ENCODE measurements at regions not wholly inside any gene's neighbourhood (a gene's known extent, or its start where the extent isn't known, plus 50 kb on each side); places are given as distances from the start of the nearest gene placed in this dataset.

DNA sequence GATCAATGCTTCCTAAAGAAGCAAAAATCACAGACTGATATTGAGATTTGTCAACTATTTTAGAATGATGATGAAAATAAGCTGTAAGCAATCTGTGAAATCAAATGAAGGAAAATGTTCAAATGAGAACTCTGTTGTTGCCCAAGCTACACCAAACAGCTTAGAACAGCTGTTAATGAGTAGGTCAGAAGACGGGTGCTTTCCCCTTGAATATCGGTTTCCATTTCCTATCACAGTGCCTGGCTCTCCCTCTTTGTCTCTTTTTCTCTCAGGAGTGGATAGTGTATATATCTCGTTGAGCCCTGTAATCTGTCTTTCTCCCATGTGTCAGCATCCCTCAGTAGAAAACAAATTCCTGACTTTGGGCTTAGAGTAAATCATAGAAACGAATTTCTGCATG, 1592.9 kb upstream of the TENM3 start:
- no peak for DNase-seq (ENCODE audit: low spot score)

DNA sequence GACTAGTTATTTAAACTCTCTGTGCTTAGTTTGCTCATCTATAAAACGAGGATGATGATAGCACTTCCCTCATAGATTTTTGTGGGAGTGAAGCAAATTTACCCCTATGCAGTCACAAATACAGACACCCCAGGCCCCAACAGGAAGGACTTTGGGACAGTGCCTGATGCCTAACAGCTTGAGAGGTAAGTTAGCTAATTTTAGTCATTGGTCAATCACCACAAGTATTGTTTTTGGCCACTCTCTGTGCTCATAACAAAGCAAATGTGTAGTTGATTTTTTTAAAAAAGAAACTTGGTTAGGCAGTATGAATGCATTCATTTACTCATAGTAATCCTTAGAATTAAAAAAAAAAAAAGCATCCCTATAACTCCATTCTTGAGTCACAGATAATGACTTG, 1590.7 kb upstream of the TENM3 start:
- no peak for DNase-seq (ENCODE audit: low spot score)

DNA sequence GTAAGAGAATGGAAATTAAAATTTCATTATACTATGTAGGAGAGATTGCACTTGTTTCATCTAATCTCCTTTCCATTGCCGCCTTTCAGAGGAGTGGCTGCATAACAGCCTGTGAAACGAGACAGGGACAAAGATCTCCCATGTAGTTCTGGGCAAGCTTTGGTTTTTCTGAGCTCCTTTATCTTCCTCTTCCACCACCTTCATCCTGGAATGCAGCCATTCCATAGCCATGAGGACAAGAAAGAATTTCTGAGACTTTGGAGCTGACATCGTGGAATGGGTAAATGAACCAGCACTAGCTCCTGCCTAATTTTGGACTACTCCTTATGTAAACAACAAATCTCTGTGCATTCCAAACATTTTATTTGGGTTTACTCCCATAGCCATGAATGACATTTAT, 1587.3 kb upstream of the TENM3 start:
- no peak for DNase-seq (ENCODE audit: low spot score)

DNA sequence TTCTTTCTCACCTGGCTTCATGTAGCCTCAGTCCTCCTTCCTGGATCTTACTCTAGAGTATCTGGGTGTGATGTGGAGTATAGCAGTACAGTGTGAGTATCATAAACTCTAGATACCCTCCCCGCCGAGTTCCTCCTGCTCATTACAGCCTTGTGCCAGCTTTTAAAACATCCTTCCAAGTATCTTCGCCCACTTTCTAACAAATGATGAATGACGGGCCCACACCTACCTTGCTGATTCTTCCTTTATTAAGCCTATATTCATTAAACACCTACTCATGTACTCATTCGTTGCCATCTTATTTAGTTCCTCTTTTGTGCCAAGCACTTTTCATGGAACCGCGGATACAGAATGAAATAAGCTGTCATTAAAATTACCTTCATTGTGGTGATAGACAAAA, 1585.3 kb upstream of the TENM3 start:
- no peak for DNase-seq (ENCODE audit: low spot score)

DNA sequence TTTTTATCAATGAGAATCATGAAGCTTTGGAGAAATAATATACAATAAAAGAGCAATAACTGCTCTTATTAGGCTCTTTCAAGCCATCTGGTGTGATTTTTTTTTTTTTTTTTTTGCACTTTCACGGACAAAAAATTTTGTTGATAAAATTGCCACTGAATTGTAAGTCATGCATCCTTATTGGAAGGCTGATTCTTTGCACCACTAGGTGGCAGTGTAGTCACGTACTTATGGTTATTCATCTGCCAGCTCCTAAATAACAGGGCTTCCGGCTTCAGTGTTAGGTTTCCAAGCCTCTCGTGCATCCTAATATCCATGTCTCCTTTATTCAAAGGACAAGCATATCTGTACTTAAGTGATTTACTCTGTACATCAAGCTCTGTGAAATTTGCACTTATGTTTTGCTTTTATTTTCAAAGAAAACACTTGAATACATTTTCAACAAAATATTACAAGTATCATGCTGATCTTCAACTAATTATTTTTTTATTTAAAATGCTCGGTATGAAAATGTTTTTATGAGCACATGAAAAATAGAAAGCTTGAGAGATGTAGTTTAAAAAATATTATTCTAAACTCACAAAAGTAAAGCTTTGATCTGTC, 1578.3 kb upstream of the TENM3 start:
- DNase-seq (ENCODE audit: low spot score), result peak; percentile 83

DNA sequence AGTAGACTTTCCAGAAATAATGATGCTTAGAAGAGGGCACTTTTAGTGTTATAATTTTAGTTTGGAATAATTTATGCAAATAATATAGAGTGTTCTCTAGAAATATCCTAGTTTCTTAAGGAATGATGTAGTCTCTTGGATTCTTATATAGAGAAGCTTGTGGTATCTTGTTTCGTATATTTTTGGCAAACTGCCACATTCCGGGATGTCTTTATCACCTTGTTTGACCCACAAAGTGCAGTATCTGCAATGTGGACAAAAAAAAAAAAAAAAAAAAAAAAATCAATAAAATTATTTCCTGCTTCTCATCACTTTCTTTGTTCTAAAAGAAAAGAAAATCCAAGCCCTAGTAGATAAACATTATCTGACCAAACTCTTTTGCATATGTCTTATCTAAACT, 1577.7 kb upstream of the TENM3 start:
- no peak for DNase-seq (ENCODE audit: low spot score)

DNA sequence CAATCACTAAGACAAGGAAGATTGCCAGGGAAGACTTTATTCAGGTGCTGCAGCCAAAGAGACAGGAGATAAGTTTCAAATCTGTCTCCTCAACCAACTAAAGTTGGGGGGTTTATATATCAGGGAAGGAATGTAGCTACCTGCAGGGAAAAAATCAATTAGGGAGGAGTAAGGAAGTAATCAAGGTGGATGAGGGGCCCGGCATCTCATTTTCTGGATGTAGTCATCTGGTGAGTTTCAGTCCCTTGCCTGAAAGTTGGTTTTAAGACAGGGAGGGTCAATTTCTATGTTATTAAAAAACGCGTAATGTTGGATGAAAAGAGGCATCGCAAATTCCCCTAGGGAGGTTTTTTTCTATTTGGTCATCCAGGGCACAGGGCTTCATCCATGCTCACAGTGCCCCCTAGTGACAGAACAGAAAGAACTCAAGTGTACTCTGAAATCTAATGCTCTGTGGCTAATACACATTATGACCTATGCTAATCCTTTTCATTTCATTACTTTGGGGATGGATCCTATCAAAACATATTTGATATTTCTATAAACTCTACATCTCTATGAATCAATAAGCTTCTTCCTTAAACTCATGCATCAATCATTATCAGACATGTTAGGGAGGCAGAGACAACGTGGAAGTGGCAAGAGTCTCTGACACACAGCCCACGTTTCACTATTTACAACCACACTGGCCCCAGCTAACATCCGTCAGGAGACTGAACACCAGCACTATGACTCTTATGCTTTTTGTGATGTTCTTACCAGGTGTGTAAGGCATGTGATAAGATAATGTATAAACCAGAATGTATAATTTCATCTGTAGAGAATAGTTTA, 1577.0 kb upstream of the TENM3 start:
- peak; percentile 81 for DNase-seq (ENCODE audit: low spot score)

DNA sequence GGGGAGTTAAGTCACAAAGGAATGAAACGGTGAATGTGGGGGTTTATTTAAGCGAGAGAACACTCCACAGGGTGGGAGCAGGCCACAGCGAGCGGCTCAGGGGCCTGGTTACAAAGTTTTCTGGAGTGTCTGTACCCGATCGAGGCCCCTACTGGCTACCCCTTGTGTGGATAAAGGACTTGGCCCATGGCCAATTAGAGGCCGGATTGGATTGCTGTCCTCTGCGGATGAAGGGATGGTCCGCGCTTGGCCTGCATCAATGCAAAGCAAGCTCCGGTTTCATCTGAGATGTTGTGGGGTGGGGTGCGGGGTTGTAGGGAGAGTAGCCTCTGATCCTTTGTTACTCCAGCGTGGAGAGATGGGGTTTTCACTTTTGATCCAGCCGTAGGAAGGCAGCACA, 1574.5 kb upstream of the TENM3 start:
- no peak for DNase-seq (ENCODE audit: low spot score)

DNA sequence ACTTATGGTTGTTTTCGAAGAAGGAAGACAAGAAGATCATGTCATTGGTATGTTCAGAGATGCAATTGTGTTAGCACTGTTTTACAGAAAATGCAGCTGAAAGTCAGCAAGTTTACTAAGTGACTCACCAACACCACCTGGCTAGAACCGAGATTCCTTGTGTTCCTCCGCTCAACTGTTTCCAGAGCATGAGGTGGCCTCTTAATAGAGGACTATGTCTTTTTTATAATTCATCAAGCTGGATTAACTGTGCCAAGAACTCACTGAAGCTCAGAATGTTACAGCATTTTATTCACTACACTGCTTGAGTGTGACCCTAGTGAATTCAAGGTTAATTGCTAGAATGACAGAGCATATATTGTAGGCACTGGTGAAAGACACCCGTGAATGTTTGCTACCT, 1573.5 kb upstream of the TENM3 start:
- no peak for DNase-seq (ENCODE audit: low spot score)

DNA sequence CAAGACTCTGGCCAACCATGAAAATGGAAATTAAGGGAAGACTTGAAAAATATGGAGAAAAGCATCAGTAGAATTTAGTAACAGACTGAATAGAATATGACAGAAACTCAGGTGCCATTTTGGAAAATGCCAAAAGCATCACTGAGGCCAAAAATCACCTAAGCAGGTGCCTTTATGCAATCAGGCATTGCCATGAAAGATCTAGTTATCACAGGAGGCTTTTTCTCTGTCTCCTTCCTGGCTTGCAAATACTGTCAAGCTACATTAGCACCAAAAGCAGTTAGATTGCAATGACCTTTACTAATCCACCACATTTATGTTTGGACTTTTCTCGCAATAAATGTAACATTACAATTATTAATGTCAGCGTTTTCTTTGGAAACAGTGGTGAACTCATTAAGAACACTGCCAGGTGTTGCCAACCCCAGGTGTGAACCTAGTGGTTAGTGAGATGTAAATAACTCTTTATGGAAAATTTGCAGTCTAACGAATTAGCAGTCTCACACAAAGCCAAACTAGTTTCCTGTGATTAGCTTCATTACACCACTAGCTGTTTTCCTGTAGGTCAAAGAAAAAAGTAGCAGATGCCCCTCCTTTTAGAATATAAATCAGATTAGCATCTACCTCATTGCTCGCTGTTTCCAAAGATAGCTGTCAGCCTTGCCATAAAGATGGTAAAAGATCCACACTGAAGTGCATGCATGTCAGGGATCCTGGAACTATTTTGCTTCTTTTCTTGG, 1568.4 kb upstream of the TENM3 start:
- no peak for DNase-seq (ENCODE audit: low spot score)

DNA sequence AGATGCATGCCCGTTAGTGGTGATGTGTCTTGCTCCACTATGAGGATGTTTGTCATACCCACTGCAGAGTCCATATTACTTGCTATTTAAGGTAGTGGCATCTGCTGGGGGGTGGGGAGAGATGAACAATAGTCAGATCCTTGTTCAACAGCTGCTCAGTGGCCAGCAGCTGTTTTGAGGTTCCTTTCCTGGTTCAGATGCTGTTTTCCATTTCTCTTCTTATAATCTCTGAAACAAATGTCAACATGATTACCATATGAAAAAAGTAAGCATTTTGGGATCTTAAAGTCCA, 1567.9 kb upstream of the TENM3 start:
- no peak for DNase-seq (ENCODE audit: low spot score)

DNA sequence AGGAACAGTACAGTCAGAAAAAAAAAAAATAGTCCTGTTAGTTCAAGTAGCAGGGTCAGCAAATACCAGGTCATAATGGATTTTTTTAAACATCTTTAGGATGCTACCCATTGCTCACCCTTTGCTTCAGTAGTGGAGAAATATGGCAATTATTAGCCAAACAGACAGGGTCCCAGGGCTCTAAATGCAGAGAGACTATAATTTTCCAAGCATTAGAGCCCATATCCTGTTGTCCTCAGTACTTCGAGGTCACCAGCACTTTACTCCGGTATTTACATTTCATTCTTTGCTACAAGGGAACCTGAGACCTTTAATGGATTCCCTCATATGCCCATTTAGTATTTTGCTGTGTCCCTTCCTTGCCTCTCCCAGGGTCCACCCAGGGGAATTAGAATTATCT, 1562.9 kb upstream of the TENM3 start:
- no peak for DNase-seq (ENCODE audit: low spot score)

DNA sequence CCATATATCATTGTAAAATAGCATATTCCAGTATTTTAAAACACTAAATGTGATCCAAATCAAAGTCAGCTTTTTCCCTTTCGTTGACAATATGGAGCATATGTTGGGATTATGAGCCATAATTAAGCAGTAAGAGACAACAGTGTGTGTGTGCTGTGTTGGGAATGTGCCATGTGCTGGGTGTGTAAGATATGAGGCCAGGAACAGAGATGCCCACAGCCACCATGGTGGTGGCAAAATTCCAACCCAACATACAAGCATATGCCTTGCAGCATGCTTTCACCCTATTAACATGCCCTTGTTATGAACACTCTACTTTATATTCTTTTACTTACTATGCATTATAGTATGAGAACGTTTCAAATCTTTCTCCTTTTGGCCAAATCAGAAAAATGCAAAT, 1560.4 kb upstream of the TENM3 start:
- DNase-seq (ENCODE audit: low spot score), result no peak

DNA sequence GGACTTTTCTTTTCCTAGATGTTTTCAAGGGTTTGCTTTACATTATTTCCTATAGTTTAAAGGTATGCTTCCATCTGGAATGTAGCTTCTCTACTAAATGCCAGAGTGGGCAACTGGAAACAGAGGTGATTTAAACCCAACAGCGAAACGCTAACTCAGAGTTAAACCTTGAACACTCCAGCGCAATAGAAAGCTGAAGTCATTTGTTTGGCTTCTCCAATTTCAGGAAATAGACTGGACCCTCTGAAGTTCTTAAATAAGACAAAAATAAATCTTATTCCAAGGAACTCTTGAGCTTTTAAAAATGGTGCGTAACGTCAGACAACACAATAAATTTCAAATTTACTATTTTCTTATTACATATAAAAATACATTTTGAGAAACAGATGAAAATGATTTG, 1560.0 kb upstream of the TENM3 start:
- no peak for DNase-seq (ENCODE audit: low spot score)

DNA sequence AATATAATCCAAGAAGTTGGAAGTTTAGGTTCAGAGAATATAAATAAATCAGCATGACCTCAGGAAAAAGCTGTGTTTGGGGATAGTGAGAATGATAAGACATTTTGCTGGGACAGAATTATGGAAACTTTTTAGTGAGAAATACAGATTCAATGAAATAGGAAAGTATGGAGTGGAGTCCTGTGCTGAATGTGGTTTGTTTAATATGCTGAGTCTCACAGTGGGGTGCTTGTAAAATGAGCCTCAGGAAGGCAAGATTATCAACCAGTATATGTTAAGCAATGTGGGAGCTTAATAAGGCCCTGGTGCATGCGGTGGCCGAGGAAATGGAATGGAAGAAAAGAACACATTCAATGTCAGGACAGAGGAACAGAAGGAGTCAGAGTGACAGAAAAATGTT, 1554.7 kb upstream of the TENM3 start:
- DNase-seq (ENCODE audit: low spot score), result no peak

DNA sequence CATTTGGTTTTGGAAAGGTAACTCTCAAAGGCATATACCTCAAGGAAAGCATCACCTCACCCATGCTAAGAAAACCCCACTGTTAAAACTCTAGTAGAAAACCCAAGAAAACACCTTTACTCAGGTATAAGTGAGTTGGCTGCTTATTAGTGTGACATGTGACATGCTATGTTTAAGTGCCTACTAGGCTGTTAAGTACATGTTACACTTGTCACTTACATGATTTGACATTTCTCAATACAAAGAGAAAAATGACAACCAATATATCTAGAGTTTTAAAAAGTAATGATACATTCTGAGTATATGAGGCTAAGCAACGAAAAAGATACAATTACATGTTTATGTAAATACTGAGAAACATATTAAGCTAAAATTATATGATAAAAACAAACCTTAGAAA, 1548.3 kb upstream of the TENM3 start:
- no peak for DNase-seq (ENCODE audit: low spot score)

DNA sequence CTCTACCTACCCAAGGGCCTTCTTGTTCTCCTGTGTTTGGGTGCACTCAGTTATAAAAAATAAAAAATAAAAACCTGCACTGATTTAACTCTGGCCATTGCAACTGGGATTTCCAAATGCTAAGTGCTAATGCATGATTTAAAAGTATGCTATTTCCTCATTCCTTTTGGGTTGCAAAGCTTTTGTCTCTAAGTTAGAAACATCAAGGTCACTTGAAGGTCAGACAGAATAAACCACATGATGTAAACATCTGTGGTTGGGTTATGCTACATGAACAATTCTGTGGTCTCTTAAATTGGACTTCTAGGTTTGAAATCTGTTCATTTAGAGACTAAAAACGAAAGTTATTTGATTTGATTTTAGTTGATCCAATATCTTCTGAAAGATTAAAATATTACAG, 1547.4 kb upstream of the TENM3 start:
- no peak for DNase-seq (ENCODE audit: low spot score)

DNA sequence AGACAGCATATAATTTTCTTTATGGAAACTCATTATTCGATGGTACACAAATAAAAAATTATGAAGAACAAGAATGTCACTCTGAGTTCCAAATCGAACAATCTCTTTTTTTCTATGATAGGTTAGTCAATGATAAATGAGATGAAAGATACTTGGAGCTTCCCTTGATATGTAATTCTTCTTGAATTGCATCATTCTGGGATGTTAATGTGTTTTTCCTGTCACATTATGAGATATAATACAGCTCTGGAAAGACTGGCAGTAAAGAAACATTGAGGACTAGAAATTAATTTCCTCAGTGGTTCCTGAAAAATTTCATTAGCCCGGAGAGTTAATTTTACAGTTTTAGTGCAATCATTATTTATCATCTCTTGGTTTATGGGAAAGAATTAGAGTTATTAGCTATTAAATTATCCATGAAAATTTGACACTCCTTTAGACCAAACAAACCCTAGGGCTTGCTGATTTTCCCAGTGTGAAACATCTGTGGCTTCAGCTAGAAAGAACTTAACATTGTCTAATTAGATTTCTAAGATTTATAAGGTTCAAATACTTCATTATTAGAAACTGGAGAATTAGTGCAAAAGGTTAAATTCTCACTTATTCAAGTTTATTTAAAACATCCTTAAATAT, 1546.6 kb upstream of the TENM3 start:
- no peak for DNase-seq (ENCODE audit: low spot score)

DNA sequence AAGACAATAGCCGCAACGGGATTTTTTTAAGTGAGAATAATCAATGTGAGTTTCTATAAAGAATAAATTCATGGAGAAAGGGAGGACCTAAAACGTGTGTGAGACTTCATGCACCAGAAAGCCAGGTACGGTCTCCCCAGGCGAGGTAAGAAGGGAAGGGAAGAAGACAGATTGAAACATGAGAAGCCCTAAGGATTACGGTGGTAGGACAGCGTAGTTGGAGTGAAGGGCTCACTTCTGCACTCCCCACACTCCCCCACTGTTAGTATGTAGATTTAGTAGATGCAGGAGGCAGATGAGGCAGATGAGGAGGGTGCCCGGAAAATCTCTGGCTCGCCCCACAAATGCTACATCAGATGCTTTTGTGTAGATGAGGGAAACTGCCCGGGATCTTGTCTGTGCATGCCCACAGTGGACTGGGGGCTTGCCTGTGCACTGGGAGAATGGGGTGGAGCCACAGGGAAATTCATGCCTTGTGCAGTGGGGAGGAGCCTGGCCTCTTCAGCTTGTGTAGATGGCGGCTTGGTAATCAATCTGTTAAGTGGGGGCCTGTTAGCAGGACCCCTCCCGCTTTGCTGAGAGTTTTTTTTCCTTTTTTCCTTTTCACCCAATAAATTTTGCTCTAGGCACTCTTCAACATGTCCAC, 1544.5 kb upstream of the TENM3 start:
- DNase-seq (ENCODE audit: low spot score), result no peak

DNA sequence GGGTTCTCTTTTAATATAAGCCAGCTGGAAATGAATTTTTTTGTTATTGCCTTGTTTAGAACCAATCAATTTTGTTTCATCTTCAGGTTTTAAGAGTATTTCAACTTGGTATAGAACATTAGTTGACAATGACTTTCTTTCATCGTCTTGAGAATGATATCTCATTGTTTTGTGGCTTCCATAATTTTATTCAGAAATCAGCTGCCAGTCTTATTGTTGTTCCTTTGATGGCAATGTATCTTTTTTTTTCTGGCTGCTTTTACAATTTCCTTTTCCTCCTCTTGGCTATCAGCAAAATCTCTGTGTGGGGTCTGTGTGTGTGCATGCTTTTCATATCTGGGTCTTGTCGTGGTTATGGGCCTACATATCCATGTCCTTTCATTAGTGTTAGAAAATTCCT, 1536.4 kb upstream of the TENM3 start:
- no peak for DNase-seq (ENCODE audit: low spot score)

DNA sequence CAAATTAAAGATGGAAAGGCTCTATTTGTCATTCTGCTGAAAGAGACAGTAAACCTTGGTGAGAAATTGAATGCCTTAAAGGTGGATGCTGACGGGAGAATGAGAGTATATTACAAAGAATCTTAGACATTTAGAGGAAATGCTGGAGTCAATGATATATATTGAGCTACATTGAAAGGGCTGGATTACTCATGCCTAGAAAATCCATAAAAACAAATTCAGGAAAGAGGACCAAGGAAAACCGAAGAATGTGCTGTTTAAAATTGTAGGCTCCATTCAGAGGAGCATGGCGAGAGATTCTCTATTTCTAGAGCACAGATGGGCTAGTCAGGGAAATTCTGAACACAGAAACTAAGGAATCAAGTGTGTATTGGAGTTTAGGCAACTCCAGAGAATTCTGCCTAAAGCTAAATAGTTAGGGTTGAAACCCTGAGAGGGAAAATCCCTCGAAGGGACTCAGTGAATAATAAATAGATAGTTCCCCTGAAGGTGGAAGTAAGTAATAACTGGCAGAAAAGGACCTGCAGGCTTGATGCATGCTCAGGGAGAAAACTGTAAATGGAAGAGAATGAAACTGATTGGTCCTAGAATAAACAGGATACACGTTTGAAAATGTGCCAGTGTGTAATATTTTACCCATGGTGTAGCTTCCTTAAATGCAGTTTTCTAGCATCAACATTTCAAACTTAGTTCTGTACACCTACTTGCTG, 1532.4 kb upstream of the TENM3 start:
- no peak for DNase-seq (ENCODE audit: low spot score)

DNA sequence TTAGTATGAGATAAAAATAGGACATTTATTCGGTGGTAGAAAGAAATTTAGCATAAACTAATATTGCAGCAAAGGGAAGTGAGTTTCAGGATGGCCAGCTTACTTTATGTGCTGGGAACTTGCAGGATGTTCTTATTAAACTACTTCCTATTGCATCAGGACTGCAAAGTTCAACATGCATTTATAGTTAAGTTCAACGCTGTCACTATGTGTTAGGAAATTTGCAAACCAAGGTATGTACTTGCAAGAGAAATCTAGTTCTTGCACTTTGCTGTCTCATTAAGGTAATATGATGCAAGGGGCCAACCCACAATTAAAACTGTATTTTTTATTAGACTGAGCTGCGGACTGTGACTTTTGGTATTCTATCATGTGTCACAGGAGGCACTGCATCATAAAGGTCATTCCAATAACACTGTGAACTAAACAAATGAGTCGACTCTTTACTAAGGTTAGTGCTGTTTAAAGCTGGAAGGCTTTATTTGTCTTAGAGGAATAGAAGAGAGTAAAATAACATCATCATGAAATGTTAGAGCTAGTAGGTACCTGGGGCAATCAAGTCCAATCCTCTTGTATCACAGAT, 1525.7 kb upstream of the TENM3 start:
- DNase-seq (ENCODE audit: low spot score), result no peak
